CD14-positive monocyte (primary cell): ENCODE measurements at regions not wholly inside any gene's neighbourhood (a gene's known extent, or its start where the extent isn't known, plus 50 kb on each side); places are given as distances from the start of the nearest gene placed in this dataset.

Source experiments
- DNase-seq, 3 donors: peaks; one replicate each; pipeline ENCODE4 v3.0.0-alpha.2; 2011 to 2022
- H2AFZ ChIP-seq: 2 replicates; pipeline ENCODE4 v1.6.0; 2012; ENCODE audit warnings: mild to moderate bottlenecking, low read depth, low read length, inconsistent platforms; ENCODE audit not compliant: insufficient read depth, poor library complexity, severe bottlenecking
- H3K27ac ChIP-seq, 2 donors: 1 replicate in 1 of 2; 2 replicates in 1 of 2; pipeline ENCODE4 v1.5.1; 2012 to 2013; ENCODE audit warnings: low read length in 2 of 2, control low read depth in 1 of 2, inconsistent platforms in 1 of 2, low read depth in 1 of 2, mild to moderate bottlenecking in 1 of 2
- H3K27me3 ChIP-seq, 2 donors: one replicate each; pipeline versions ENCODE4 v1.6.0 to v1.6.1; 2011 to 2013; ENCODE audit warnings: low read length in 2 of 2; ENCODE audit not compliant: control insufficient read depth in 2 of 2, insufficient read depth in 2 of 2
- H3K36me3 ChIP-seq, 2 donors: replicated peaks in 1 of 2; 1 replicate in 1 of 2; 2 replicates in 1 of 2; pipeline versions ENCODE4 v1.5.1 to v1.6.1; 2012 to 2013; ENCODE audit warnings: low read length in 2 of 2, control low read depth in 1 of 2, inconsistent platforms in 1 of 2, mild to moderate bottlenecking in 1 of 2; ENCODE audit not compliant: insufficient read depth in 2 of 2, control insufficient read depth in 1 of 2
- H3K4me1 ChIP-seq, 2 donors: 1 replicate in 1 of 2; 2 replicates in 1 of 2; pipeline versions ENCODE4 v1.5.1 to v1.6.1; 2012 to 2013; ENCODE audit warnings: low read length in 2 of 2, control low read depth in 1 of 2, inconsistent platforms in 1 of 2, mild to moderate bottlenecking in 1 of 2, moderate library complexity in 1 of 2; ENCODE audit not compliant: insufficient read depth in 2 of 2, control insufficient read depth in 1 of 2
- H3K4me2 ChIP-seq: replicated peaks from 2 replicates; pipeline ENCODE3; 2012; ENCODE audit warnings: low read length, moderate library complexity, mild to moderate bottlenecking; ENCODE audit not compliant: poor library complexity, severe bottlenecking; ENCODE audit errors: extremely low read depth
- H3K4me3 ChIP-seq, 3 experiments: fragments of 200-600 bp in 1 of 3; sonication (generic) in 1 of 3; replicated peaks in 1 of 3; 1 replicate in 2 of 3; 2 replicates in 1 of 3; pipeline ENCODE4 v1.5.1; 2011 to 2013; ENCODE audit warnings: low read length in 3 of 3, mild to moderate bottlenecking in 3 of 3, control low read depth in 2 of 3, low read depth in 2 of 3, inconsistent platforms in 1 of 3, moderate library complexity in 1 of 3
- H3K79me2 ChIP-seq: 2 replicates; pipeline ENCODE4 v1.6.0; 2012; ENCODE audit warnings: mild to moderate bottlenecking, control low read depth, inconsistent platforms, low read length, moderate library complexity; ENCODE audit not compliant: insufficient read depth
- H3K9ac ChIP-seq: 2 replicates; pipeline ENCODE4 v1.6.0; 2017; ENCODE audit warnings: low read length, mild to moderate bottlenecking; ENCODE audit not compliant: insufficient read depth, poor library complexity, severe bottlenecking
- H3K9me3 ChIP-seq, 2 donors: replicated peaks in 1 of 2; 1 replicate in 1 of 2; 2 replicates in 1 of 2; pipeline versions ENCODE4 v1.5.1 to v1.6.1; 2012 to 2013; ENCODE audit warnings: low read length in 2 of 2, control low read depth in 1 of 2; ENCODE audit not compliant: control insufficient read depth in 1 of 2, insufficient read depth in 1 of 2
- H4K20me1 ChIP-seq: 2 replicates; pipeline ENCODE4 v1.6.0; 2012; ENCODE audit warnings: mild to moderate bottlenecking, low read length, control low read depth, moderate library complexity; ENCODE audit not compliant: insufficient read depth
- H3K27ac Mint-ChIP-seq, 7 donors: one replicate each; pipeline ENCODE4 v1.8.0; 2020; ENCODE audit warnings: mild to moderate bottlenecking in 7 of 7, mixed read lengths in 7 of 7, moderate library complexity in 6 of 7, inconsistent platforms in 2 of 7
- H3K27me3 Mint-ChIP-seq, 3 donors: one replicate each; pipeline ENCODE4 v1.8.0; 2021 to 2022; ENCODE audit warnings: low read depth in 3 of 3, mild to moderate bottlenecking in 3 of 3, mixed read lengths in 3 of 3, moderate library complexity in 3 of 3, inconsistent platforms in 1 of 3
- H3K36me3 Mint-ChIP-seq, 2 donors: one replicate each; pipeline ENCODE4 v1.8.0; 2020; ENCODE audit warnings: mixed read lengths in 2 of 2, inconsistent platforms in 1 of 2, mild to moderate bottlenecking in 1 of 2
- H3K4me1 Mint-ChIP-seq: one replicate; pipeline ENCODE4 v1.8.0; 2020; ENCODE audit warnings: mild to moderate bottlenecking, mixed read lengths
- H3K4me3 Mint-ChIP-seq, 2 donors: one replicate each; pipeline ENCODE4 v1.8.0; 2020; ENCODE audit warnings: mild to moderate bottlenecking in 2 of 2, mixed read lengths in 2 of 2, moderate library complexity in 1 of 2
- H3K9me3 Mint-ChIP-seq, 7 donors: one replicate each; pipeline ENCODE4 v1.8.0; 2020 to 2022; ENCODE audit warnings: mixed read lengths in 7 of 7, mild to moderate bottlenecking in 6 of 7, moderate library complexity in 6 of 7, inconsistent platforms in 2 of 7
- WGBS: methylation state at CpG from one replicate; pipeline ENCODE4 v1.1.5; 2013; ENCODE audit warnings: missing lambda C conversion rate; ENCODE audit not compliant: insufficient coverage; 5-methylcytosine and 5-hydroxymethylcytosine counted together
- intact Hi-C, 2 donors: fragments of 100-400 bp; cut with micrococcal nuclease; formaldehyde crosslinking; loops; one replicate each; pipeline versions ENCODE4 v1.15.0 to v1.15.1; 2023
- TF ChIP-seq, protein P1 (sequence below): fragments of 200-600 bp; IDR thresholded peaks from one replicate; pipeline ENCODE4 v1.8.0; 2022; ENCODE audit warnings: antibody characterized with exemption, mild to moderate bottlenecking

DNA sequence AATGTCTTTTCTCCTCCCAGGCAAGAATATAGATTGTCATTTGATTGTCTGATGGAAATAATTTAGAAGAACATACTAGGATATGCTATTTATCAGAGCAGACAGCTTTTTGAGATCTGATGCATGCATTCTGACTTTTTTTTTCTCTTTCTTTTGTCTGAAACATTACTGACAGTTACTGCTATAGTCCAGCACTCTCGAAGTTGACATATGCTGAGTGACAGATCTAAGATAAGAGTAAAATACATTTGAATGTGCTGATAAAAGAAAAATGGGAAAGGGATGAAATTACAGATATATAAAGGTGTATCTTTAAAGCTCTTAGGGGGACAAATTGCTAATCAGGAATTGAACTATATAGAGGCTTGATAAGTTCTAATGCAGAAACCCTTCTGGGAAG lies 753.8 kb upstream of the TENM4 start:
- Histone ChIP-seq H4K20me1 (no peaks in the 10 kb centered on the region), H3K4me2 (no peak overlapping the region), H3K9ac (no peak overlapping the region), H3K4me3 (no peak overlapping the region), H3K36me3 (no peaks in the 10 kb centered on the region), H3K27me3 (no peaks in the 10 kb centered on the region), H3K27ac (no peak overlapping the region), H3K79me2 (no peaks in the 10 kb centered on the region), H3K9me3 (no peaks in the 10 kb centered on the region), H2AFZ (no peak overlapping the region), H3K4me1 (no peaks in the 10 kb centered on the region)
- no CpG with 5 or more reads among the region's 1 CpG for WGBS
- no peak overlapping the region for H3K27ac Mint-ChIP-seq
- peaks cover 0 to 7% (median 2%) of the 10 kb centered on the region in 7 donors for H3K9me3 Mint-ChIP-seq
- TF ChIP-seq, protein P1, sequence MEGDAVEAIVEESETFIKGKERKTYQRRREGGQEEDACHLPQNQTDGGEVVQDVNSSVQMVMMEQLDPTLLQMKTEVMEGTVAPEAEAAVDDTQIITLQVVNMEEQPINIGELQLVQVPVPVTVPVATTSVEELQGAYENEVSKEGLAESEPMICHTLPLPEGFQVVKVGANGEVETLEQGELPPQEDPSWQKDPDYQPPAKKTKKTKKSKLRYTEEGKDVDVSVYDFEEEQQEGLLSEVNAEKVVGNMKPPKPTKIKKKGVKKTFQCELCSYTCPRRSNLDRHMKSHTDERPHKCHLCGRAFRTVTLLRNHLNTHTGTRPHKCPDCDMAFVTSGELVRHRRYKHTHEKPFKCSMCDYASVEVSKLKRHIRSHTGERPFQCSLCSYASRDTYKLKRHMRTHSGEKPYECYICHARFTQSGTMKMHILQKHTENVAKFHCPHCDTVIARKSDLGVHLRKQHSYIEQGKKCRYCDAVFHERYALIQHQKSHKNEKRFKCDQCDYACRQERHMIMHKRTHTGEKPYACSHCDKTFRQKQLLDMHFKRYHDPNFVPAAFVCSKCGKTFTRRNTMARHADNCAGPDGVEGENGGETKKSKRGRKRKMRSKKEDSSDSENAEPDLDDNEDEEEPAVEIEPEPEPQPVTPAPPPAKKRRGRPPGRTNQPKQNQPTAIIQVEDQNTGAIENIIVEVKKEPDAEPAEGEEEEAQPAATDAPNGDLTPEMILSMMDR, result no peak
- no peak overlapping the region for H3K4me3 Mint-ChIP-seq
- intact Hi-C loops, result no loop called here
- H3K27me3 Mint-ChIP-seq, result peaks cover 0 to 2% (median 0%) of the 10 kb centered on the region in 3 donors
- no peak for DNase-seq
- H3K36me3 Mint-ChIP-seq, result no peaks in the 10 kb centered on the region
- no peaks in the 10 kb centered on the region for H3K4me1 Mint-ChIP-seq

DNA sequence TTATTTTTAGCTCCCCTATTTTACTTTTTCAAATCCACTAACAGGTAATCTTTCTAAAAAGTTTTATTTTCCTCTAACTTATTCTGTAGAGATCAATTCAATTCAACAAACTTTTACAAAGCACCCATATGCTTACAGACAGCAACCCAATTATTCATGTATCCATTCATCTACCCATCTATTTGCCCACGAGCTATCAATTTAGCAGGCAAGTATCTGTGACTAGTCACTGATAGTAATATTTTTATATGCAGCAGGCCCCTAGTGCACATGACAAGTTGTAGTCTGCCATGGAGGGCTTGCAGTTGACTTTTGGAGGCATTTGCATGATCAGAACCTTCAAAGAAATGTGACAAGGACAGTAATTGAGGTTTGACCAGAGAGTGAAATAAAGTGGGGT lies 753.2 kb upstream of the TENM4 start:
- Mint-ChIP-seq H3K27me3 (peaks cover 0 to 2% (median 0%) of the 10 kb centered on the region in 3 donors), H3K4me3 (no peak overlapping the region), H3K27ac (no peak overlapping the region), H3K36me3 (no peaks in the 10 kb centered on the region), H3K4me1 (no peaks in the 10 kb centered on the region), H3K9me3 (peaks cover 0 to 7% (median 2%) of the 10 kb centered on the region in 7 donors)
- Histone ChIP-seq H3K27ac (no peak overlapping the region), H3K79me2 (no peaks in the 10 kb centered on the region), H3K4me2 (no peak overlapping the region), H2AFZ (no peak overlapping the region), H3K36me3 (no peaks in the 10 kb centered on the region), H3K9ac (no peak overlapping the region), H3K27me3 (no peaks in the 10 kb centered on the region), H3K4me3 (no peak overlapping the region), H4K20me1 (no peaks in the 10 kb centered on the region), H3K9me3 (no peaks in the 10 kb centered on the region), H3K4me1 (no peaks in the 10 kb centered on the region)
- no peak for DNase-seq
- WGBS, result no CpG with 5 or more reads among the region's 1 CpG
- TF ChIP-seq, protein P1, result no peak
- intact Hi-C loops, result no loop called here
